ENCODE measurements at regions not wholly inside any gene's neighbourhood (a gene's known extent, or its start where the extent isn't known, plus 50 kb on each side); places are given as distances from the start of the nearest gene placed in this dataset.

DNA sequence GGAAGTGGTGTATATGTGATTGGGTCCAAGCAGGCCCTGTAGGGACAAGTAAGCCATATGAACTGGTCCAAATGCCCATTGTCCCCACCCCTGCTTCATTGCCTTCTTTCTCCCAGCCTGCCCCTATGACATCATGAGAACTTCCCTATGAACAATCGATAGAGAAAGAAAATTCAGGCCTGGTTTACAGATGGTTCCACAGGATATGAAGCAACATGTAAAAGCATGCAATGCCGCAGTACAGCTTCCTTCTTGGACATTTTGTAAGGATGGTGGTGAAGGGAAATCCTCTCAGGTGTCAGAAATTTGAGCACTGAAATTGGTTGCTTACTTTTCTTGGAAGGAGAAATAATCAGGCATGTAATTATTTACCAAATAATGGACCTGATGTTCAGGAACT lies 581.7 kb downstream of the MRPL39 start:
- H3K79me1 ChIP-seq (ENCODE audit: low read depth in 1 of 2, low read length in 2 of 2) = no peaks in the 10 kb centered on the region
- H3K4ac ChIP-seq (ENCODE audit: low read depth, low read length) = no peak overlapping the region
- no peak overlapping the region for H4K8ac ChIP-seq (ENCODE audit: low read depth in 2 of 2, low read length in 2 of 2)
- WGBS, 2 experiments (ENCODE audit: extremely low coverage in 2 of 2, insufficient read length in 1 of 2) = no CpG with 5 or more reads among the region's 2 CpGs
- H2BK15ac ChIP-seq (ENCODE audit: low read depth, low read length) = no peak overlapping the region
- no peak for ATAC-seq (ENCODE audit: low read depth)
- no peak for DNase-seq
- no peaks in the 10 kb centered on the region for H3K27me3 ChIP-seq (ENCODE audit: control insufficient read depth, insufficient read depth, low read length)
- no peaks in the 10 kb centered on the region for H4K20me1 ChIP-seq (ENCODE audit: insufficient read depth, low read length)
- H3K18ac ChIP-seq (ENCODE audit: low read depth, low read length) = no peak overlapping the region
- H2AK5ac ChIP-seq (ENCODE audit: low read depth, low read length) = no peak overlapping the region
- H2BK5ac ChIP-seq (ENCODE audit: low read depth, low read length, poor library complexity, severe bottlenecking) = no peak overlapping the region
- no TSS peak for BruUV-seq (replicated peaks)
- no peak overlapping the region for H2AK9ac ChIP-seq (replicated peaks; ENCODE audit: low read depth, low read length, poor library complexity)
- peaks cover 10% of the 10 kb centered on the region; the same call in 1 of the 2 replicates for H3K9me3 ChIP-seq (ENCODE audit: control insufficient read depth, insufficient read depth, low read length)
- no peak overlapping the region for H3K14ac ChIP-seq (replicated peaks; ENCODE audit: low read depth, low read length)
- in situ Hi-C loops (cut with MboI; ENCODE audit: low sequenced_read_pairs) = no loop called here
- H2BK20ac ChIP-seq (ENCODE audit: low read depth, low read length) = no peak overlapping the region
- POLR2A ChIA-PET (ENCODE audit: unreplicated experiment) = no interaction called here
- H3K27ac ChIP-seq (ENCODE audit: insufficient read depth, low read length) = no peak overlapping the region
- H3K4me1 ChIP-seq (ENCODE audit: control insufficient read depth, insufficient read depth, low read length) = no peaks in the 10 kb centered on the region
- TF ChIP-seq BHLHE40 (IDR thresholded peaks at IDR 0.05; ENCODE audit: low read depth, low read length) (no peak), CHD1 (IDR thresholded peaks at IDR 0.05; ENCODE audit: low read depth, low read length) (no peak), POLR2A (IDR thresholded peaks at IDR 0.05; ENCODE audit: low read depth, low read length) (no peak)
- TF ChIP-seq, protein P1, sequence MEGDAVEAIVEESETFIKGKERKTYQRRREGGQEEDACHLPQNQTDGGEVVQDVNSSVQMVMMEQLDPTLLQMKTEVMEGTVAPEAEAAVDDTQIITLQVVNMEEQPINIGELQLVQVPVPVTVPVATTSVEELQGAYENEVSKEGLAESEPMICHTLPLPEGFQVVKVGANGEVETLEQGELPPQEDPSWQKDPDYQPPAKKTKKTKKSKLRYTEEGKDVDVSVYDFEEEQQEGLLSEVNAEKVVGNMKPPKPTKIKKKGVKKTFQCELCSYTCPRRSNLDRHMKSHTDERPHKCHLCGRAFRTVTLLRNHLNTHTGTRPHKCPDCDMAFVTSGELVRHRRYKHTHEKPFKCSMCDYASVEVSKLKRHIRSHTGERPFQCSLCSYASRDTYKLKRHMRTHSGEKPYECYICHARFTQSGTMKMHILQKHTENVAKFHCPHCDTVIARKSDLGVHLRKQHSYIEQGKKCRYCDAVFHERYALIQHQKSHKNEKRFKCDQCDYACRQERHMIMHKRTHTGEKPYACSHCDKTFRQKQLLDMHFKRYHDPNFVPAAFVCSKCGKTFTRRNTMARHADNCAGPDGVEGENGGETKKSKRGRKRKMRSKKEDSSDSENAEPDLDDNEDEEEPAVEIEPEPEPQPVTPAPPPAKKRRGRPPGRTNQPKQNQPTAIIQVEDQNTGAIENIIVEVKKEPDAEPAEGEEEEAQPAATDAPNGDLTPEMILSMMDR (conservative IDR thresholded peaks at IDR 0.05; ENCODE audit: low read depth, low read length) = no peak
- TF ChIP-seq, protein P2, sequence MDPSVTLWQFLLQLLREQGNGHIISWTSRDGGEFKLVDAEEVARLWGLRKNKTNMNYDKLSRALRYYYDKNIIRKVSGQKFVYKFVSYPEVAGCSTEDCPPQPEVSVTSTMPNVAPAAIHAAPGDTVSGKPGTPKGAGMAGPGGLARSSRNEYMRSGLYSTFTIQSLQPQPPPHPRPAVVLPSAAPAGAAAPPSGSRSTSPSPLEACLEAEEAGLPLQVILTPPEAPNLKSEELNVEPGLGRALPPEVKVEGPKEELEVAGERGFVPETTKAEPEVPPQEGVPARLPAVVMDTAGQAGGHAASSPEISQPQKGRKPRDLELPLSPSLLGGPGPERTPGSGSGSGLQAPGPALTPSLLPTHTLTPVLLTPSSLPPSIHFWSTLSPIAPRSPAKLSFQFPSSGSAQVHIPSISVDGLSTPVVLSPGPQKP (IDR thresholded peaks at IDR 0.05; ENCODE audit: borderline replicate concordance, low read depth, low read length) = no peak
- H4K5ac ChIP-seq (ENCODE audit: low read depth, low read length) = no peak overlapping the region
- CTCF ChIA-PET = no interaction called here
- intact Hi-C loops (cut with micrococcal nuclease) = no loop called here
- H3K56ac ChIP-seq (ENCODE audit: extremely low read depth, insufficient read depth, low read length) = no peak overlapping the region
- no peak overlapping the region for H3K9ac ChIP-seq (ENCODE audit: low read depth, low read length)
- no peak overlapping the region for H3K4me3 ChIP-seq (ENCODE audit: insufficient read depth, low read depth, low read length)
- no peak overlapping the region for H2AFZ ChIP-seq (replicated peaks; ENCODE audit: low read length, poor library complexity)
- dilution Hi-C loops (cut with HindIII; ENCODE audit: low sequenced_read_pairs, unreplicated experiment) = no loop called here
- H4K91ac ChIP-seq (ENCODE audit: insufficient read depth, low read depth, low read length) = no peak overlapping the region
- no peaks in the 10 kb centered on the region for H3K36me3 ChIP-seq (ENCODE audit: control insufficient read depth, insufficient read depth, low read length)
- no peaks in the 10 kb centered on the region for H3K9me1 ChIP-seq (ENCODE audit: insufficient read depth, low read length)
- no peak overlapping the region for H3K23ac ChIP-seq (ENCODE audit: low read depth, low read length)
- no peak overlapping the region for H3K4me2 ChIP-seq (ENCODE audit: low read depth, low read length)
- H2BK120ac ChIP-seq (ENCODE audit: low read depth, low read length) = no peak overlapping the region

Data from IMR-90 (cell line).